ENCODE measurements at regions not wholly inside any gene's neighbourhood (a gene's known extent, or its start where the extent isn't known, plus 50 kb on each side); places are given as distances from the start of the nearest gene placed in this dataset.

DNA sequence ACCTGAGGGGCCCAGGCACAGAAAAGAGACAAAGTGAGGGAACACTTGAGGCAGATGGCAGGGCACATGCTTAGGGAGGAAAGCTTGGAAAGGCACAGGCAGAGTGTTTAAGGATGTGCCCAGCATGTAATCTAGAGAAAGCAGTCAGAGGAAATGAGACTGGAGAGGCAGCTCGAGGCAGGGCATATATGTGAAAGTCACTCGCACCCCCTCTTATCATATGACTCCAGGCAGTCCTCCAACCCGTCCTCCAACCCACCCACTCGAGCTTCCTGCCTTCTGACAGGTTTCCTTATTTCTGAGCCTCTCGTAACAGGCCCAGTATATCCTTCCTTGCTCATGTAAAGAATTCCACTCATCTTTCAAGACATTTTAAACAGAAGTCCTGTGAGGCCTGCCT, 294.0 kb downstream of the SOX2 start:
- TF ChIP-seq, protein P1, sequence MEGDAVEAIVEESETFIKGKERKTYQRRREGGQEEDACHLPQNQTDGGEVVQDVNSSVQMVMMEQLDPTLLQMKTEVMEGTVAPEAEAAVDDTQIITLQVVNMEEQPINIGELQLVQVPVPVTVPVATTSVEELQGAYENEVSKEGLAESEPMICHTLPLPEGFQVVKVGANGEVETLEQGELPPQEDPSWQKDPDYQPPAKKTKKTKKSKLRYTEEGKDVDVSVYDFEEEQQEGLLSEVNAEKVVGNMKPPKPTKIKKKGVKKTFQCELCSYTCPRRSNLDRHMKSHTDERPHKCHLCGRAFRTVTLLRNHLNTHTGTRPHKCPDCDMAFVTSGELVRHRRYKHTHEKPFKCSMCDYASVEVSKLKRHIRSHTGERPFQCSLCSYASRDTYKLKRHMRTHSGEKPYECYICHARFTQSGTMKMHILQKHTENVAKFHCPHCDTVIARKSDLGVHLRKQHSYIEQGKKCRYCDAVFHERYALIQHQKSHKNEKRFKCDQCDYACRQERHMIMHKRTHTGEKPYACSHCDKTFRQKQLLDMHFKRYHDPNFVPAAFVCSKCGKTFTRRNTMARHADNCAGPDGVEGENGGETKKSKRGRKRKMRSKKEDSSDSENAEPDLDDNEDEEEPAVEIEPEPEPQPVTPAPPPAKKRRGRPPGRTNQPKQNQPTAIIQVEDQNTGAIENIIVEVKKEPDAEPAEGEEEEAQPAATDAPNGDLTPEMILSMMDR (IDR thresholded peaks at IDR 0.05; ENCODE audit: insufficient read depth, low read depth, low read length), result no peak
- no peak for TF ChIP-seq EZH2 (IDR thresholded peaks at IDR 0.05; ENCODE audit: insufficient read depth, low read length)

All from astrocyte (in vitro differentiated cells and primary cell).